HEK293 (cell line): ENCODE measurements at regions not wholly inside any gene's neighbourhood (a gene's known extent, or its start where the extent isn't known, plus 50 kb on each side); places are given as distances from the start of the nearest gene placed in this dataset.

ENCODE experiments used
- CTCF ChIA-PET: fragments of 350-600 bp; formaldehyde crosslinking; extraction: SDS; loops from one replicate; lab custom pipeline; 2021; ENCODE audit warnings: antibody characterized with exemption; lab: Yijun Ruan, JAX
- POLR2A ChIA-PET: fragments of 300-600 bp; formaldehyde crosslinking; extraction: SDS; loops from one replicate; lab custom pipeline; 2020; ENCODE audit warnings: antibody characterized with exemption, inconsistent platforms; lab: Yijun Ruan, JAX
- H3K27ac ChIP-seq: fragments of 200-500 bp; sonication (Bioruptor generic); 2 replicates; pipeline ENCODE4 v1.5.1; 2014; ENCODE audit warnings: low read depth, low read length, control low read depth, inconsistent platforms; ENCODE audit errors: extremely low read depth
- H3K36me3 ChIP-seq, 2 experiments: fragments of 200-500 bp in 1 of 2; sonication (Bioruptor generic) in 1 of 2; 1 replicate in 1 of 2; 2 replicates in 1 of 2; pipeline ENCODE4 v1.5.1; 2014 to 2017; ENCODE audit warnings: inconsistent platforms in 2 of 2, low read length in 2 of 2; ENCODE audit not compliant: control insufficient read depth in 2 of 2, insufficient read depth in 1 of 2
- H3K4me1 ChIP-seq: fragments of 200-500 bp; sonication (Bioruptor generic); 2 replicates; pipeline ENCODE4 v1.5.1; 2014; ENCODE audit warnings: mild to moderate bottlenecking, low read length, inconsistent platforms; ENCODE audit not compliant: control insufficient read depth, insufficient read depth
- H3K4me3 ChIP-seq: 2 replicates; pipeline ENCODE4 v1.5.1; 2011; ENCODE audit warnings: low read depth, mild to moderate bottlenecking, control low read depth, low read length, moderate library complexity
- H3K9me3 ChIP-seq: fragments of 200-500 bp; sonication (Bioruptor generic); 2 replicates; pipeline ENCODE4 v1.5.1; 2014; ENCODE audit warnings: low read depth, low read length, inconsistent platforms; ENCODE audit not compliant: control insufficient read depth, insufficient read depth
- EGR2 ChIP-seq: fragments of 450-650 bp; formaldehyde crosslinking; IDR thresholded peaks from 2 replicates; pipeline ENCODE4 v1.5.1; 2016; ENCODE audit warnings: low read depth, missing biosample characterization, missing genetic modification characterization
- FEZF1 ChIP-seq: fragments of 450-650 bp; formaldehyde crosslinking; IDR thresholded peaks from 2 replicates; pipeline ENCODE4 v1.5.1; 2016; ENCODE audit warnings: missing biosample characterization, missing genetic modification characterization
- GFI1B ChIP-seq: fragments of 450-650 bp; formaldehyde crosslinking; IDR thresholded peaks from 2 replicates; pipeline ENCODE4 v1.5.1; 2016; ENCODE audit warnings: missing biosample characterization, missing genetic modification characterization
- KLF8 ChIP-seq: fragments of 450-650 bp; formaldehyde crosslinking; IDR thresholded peaks from 2 replicates; pipeline ENCODE4 v1.5.1; 2016; ENCODE audit warnings: missing biosample characterization, missing genetic modification characterization
- MZF1 ChIP-seq: fragments of 450-650 bp; formaldehyde crosslinking; IDR thresholded peaks from 2 replicates; pipeline ENCODE4 v1.5.1; 2017; ENCODE audit warnings: missing biosample characterization, missing genetic modification characterization, borderline replicate concordance
- PATZ1 ChIP-seq: fragments of 450-650 bp; formaldehyde crosslinking; IDR thresholded peaks from 2 replicates; pipeline ENCODE4 v1.5.1; 2016; ENCODE audit warnings: missing biosample characterization, missing genetic modification characterization
- PRDM1 ChIP-seq: fragments of 450-650 bp; formaldehyde crosslinking; IDR thresholded peaks from 2 replicates; pipeline ENCODE4; 2016; ENCODE audit warnings: missing biosample characterization, missing genetic modification characterization
- SALL2 ChIP-seq: fragments of 450-650 bp; formaldehyde crosslinking; IDR thresholded peaks from 2 replicates; pipeline ENCODE4 v1.5.0; 2017; ENCODE audit warnings: missing biosample characterization, mild to moderate bottlenecking, missing genetic modification characterization, borderline replicate concordance
- ZBTB6 ChIP-seq: fragments of 450-650 bp; formaldehyde crosslinking; IDR thresholded peaks from 2 replicates; pipeline ENCODE4 v1.5.1; 2017; ENCODE audit warnings: missing biosample characterization, missing genetic modification characterization
- ZEB2 ChIP-seq: fragments of 450-650 bp; formaldehyde crosslinking; IDR thresholded peaks from 2 replicates; pipeline ENCODE4 v1.5.1; 2016; ENCODE audit warnings: missing biosample characterization, missing genetic modification characterization
- ZNF132 ChIP-seq: fragments of 450-650 bp; formaldehyde crosslinking; IDR thresholded peaks from 2 replicates; pipeline ENCODE4 v1.5.1; 2017; ENCODE audit warnings: missing biosample characterization, missing genetic modification characterization, borderline replicate concordance
- ZNF214 ChIP-seq: fragments of 450-650 bp; formaldehyde crosslinking; IDR thresholded peaks from 2 replicates; pipeline ENCODE4 v1.5.1; 2017; ENCODE audit warnings: missing biosample characterization, mild to moderate bottlenecking, missing genetic modification characterization, borderline replicate concordance
- ZNF248 ChIP-seq: fragments of 450-650 bp; formaldehyde crosslinking; IDR thresholded peaks from 2 replicates; pipeline ENCODE4 v1.5.1; 2017; ENCODE audit warnings: missing biosample characterization, missing genetic modification characterization
- ZNF341 ChIP-seq: fragments of 450-650 bp; formaldehyde crosslinking; IDR thresholded peaks from 2 replicates; pipeline ENCODE4; 2016; ENCODE audit warnings: low read depth, missing biosample characterization, missing genetic modification characterization
- ZNF354C ChIP-seq: fragments of 450-650 bp; formaldehyde crosslinking; IDR thresholded peaks from 2 replicates; pipeline ENCODE4 v1.5.1; 2016; ENCODE audit warnings: missing biosample characterization, missing genetic modification characterization, low read depth, borderline replicate concordance
- ZNF37A ChIP-seq: fragments of 450-650 bp; IDR thresholded peaks from 2 replicates; pipeline ENCODE4 v1.5.1; 2018; ENCODE audit warnings: missing biosample characterization, missing genetic modification characterization
- ZNF560 ChIP-seq: fragments of 450-650 bp; formaldehyde crosslinking; IDR thresholded peaks from 2 replicates; pipeline ENCODE4 v1.5.1; 2017; ENCODE audit warnings: missing biosample characterization, missing genetic modification characterization, borderline replicate concordance
- ZNF571 ChIP-seq: fragments of 450-650 bp; formaldehyde crosslinking; IDR thresholded peaks from 2 replicates; pipeline ENCODE4 v1.5.0; 2017; ENCODE audit warnings: missing biosample characterization, missing genetic modification characterization
- ZNF660 ChIP-seq: fragments of 450-650 bp; IDR thresholded peaks from 2 replicates; pipeline ENCODE4 v1.5.1; 2018; ENCODE audit warnings: missing biosample characterization, mild to moderate bottlenecking, missing genetic modification characterization
- ZSCAN23 ChIP-seq: fragments of 450-650 bp; formaldehyde crosslinking; IDR thresholded peaks from 2 replicates; pipeline ENCODE4 v1.5.1; 2016; ENCODE audit warnings: missing biosample characterization, missing genetic modification characterization
- ZXDB ChIP-seq: fragments of 450-650 bp; formaldehyde crosslinking; IDR thresholded peaks from 2 replicates; pipeline ENCODE4 v1.5.1; 2016; ENCODE audit warnings: missing biosample characterization, missing genetic modification characterization
- TF ChIP-seq, protein P1 (sequence below): fragments of 450-650 bp; IDR thresholded peaks from 2 replicates; pipeline ENCODE4 v1.5.1; 2018; ENCODE audit warnings: missing biosample characterization, mild to moderate bottlenecking, missing genetic modification characterization
- TF ChIP-seq, protein P2 (sequence below): IDR thresholded peaks from 2 replicates; pipeline ENCODE4 v1.6.1; 2011; ENCODE audit warnings: mild to moderate bottlenecking, low read depth, low read length, borderline replicate concordance
- TF ChIP-seq, protein P3 (sequence below): fragments of 450-650 bp; formaldehyde crosslinking; IDR thresholded peaks from 2 replicates; pipeline ENCODE4; 2016; ENCODE audit warnings: missing biosample characterization, missing genetic modification characterization

- CTCF ChIA-PET, result interaction anchor here (0.5 to 0.6 kb wide), 2 partner anchors 191 to 276 kb away, joined by 4 to 8 read pairs; no protein-coding TSS in a partner anchor
- no peak overlapping the region for H3K4me3 ChIP-seq
- no peak for TF ChIP-seq MZF1 (tag by site-specific recombination)
- TF ChIP-seq ZNF560 (tag by site-specific recombination), result no peak
- no peak for TF ChIP-seq ZNF341 (tag by site-specific recombination)
- no peak for TF ChIP-seq ZNF214 (tag by site-specific recombination)
- no peak for TF ChIP-seq ZNF248 (tag by site-specific recombination)
- no peak for TF ChIP-seq FEZF1 (tag by site-specific recombination)
- no peak for TF ChIP-seq ZNF37A (tag by site-specific recombination)
- no peaks in the 10 kb centered on the region for H3K9me3 ChIP-seq
- no peaks in the 10 kb centered on the region for H3K4me1 ChIP-seq
- H3K27ac ChIP-seq, result no peak overlapping the region
- POLR2A ChIA-PET, result no interaction called here
- no peaks in the 10 kb centered on the region for H3K36me3 ChIP-seq
Observed at GRCh38 chr16:55039042-55039441, 108.4 kb downstream of the IRX5 start.

DNA sequence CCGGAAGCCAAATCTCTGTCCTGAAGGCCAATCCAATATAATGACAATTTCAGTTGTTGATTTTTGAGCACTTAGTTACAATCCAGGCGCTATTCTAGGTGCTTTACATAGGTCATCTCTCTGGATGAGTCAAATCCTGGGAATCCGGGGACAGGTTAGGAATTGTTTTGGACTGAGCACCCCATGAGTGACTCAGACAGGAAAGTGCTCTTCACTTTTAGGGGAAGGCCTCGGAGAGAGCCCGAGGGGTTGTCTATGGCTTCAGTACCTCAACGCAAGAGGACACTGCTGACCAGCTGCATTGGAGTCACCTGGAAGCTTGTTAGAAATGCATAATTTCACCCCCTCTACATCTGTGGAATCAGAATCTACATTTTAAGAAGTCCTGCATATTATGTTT lies 108.8 kb downstream of the IRX5 start:
- CTCF ChIA-PET, result interaction anchor here (0.6 kb wide), 1 partner anchor 275 kb away, joined by 8 read pairs; no protein-coding TSS in a partner anchor
- POLR2A ChIA-PET, result no interaction called here
- Histone ChIP-seq H3K9me3 (no peaks in the 10 kb centered on the region), H3K36me3 (no peaks in the 10 kb centered on the region), H3K4me1 (no peaks in the 10 kb centered on the region), H3K4me3 (no peak overlapping the region), H3K27ac (no peak overlapping the region)
- TF ChIP-seq GFI1B (tag by site-specific recombination), result no peak
- TF ChIP-seq, protein P1, sequence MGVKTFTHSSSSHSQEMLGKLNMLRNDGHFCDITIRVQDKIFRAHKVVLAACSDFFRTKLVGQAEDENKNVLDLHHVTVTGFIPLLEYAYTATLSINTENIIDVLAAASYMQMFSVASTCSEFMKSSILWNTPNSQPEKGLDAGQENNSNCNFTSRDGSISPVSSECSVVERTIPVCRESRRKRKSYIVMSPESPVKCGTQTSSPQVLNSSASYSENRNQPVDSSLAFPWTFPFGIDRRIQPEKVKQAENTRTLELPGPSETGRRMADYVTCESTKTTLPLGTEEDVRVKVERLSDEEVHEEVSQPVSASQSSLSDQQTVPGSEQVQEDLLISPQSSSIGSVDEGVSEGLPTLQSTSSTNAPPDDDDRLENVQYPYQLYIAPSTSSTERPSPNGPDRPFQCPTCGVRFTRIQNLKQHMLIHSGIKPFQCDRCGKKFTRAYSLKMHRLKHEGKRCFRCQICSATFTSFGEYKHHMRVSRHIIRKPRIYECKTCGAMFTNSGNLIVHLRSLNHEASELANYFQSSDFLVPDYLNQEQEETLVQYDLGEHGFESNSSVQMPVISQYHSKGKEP, result no peak
- TF ChIP-seq, protein P2, sequence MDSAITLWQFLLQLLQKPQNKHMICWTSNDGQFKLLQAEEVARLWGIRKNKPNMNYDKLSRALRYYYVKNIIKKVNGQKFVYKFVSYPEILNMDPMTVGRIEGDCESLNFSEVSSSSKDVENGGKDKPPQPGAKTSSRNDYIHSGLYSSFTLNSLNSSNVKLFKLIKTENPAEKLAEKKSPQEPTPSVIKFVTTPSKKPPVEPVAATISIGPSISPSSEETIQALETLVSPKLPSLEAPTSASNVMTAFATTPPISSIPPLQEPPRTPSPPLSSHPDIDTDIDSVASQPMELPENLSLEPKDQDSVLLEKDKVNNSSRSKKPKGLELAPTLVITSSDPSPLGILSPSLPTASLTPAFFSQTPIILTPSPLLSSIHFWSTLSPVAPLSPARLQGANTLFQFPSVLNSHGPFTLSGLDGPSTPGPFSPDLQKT, result no peak

DNA sequence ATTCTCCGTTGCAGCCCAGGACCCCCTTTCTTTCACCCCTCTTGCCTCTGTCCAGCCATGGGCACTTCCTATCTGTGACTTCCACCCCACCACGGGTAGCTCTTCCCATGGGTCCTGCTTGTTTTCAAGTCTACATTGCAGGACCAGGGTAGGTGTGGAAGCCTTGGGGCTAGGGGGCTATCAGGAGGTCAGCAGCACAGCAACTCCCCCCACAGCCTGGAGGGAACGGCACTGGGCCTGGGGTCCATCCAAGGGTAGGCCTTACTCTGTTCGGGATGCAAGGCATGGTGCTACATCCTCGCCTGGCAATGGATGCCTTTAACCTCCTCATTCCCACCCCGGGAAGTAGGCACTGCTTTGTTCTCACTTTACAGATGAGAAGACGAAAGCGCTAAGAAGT lies 109.3 kb downstream of the IRX5 start:
- CTCF ChIA-PET, result no interaction called here
- Histone ChIP-seq H3K36me3 (no peaks in the 10 kb centered on the region), H3K4me3 (no peak overlapping the region), H3K27ac (no peak overlapping the region), H3K4me1 (no peaks in the 10 kb centered on the region), H3K9me3 (no peaks in the 10 kb centered on the region)
- POLR2A ChIA-PET, result no interaction called here
- TF ChIP-seq ZNF571 (tag by site-specific recombination), result no peak
- no peak for TF ChIP-seq ZEB2
- no peak for TF ChIP-seq ZNF660 (tag by site-specific recombination)
- no peak for TF ChIP-seq ZSCAN23 (tag by site-specific recombination)
- TF ChIP-seq PATZ1 (tag by site-specific recombination), result no peak
- TF ChIP-seq, protein P3, sequence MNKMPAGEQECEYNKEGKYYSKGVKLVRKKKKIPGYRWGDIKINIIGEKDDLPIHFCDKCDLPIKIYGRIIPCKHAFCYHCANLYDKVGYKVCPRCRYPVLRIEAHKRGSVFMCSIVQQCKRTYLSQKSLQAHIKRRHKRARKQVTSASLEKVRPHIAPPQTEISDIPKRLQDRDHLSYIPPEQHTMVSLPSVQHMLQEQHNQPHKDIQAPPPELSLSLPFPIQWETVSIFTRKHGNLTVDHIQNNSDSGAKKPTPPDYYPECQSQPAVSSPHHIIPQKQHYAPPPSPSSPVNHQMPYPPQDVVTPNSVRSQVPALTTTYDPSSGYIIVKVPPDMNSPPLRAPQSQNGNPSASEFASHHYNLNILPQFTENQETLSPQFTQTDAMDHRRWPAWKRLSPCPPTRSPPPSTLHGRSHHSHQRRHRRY (tag by site-specific recombination), result no peak
- no peak for TF ChIP-seq ZXDB (tag by site-specific recombination)
- no peak for TF ChIP-seq ZBTB6 (tag by site-specific recombination)
- no peak for TF ChIP-seq PRDM1
- TF ChIP-seq ZNF132 (tag by site-specific recombination), result no peak
- TF ChIP-seq EGR2 (tag by site-specific recombination), result no peak
- no peak for TF ChIP-seq ZNF354C (tag by site-specific recombination)
- no peak for TF ChIP-seq ZNF37A (tag by site-specific recombination)
- TF ChIP-seq SALL2 (tag by site-specific recombination), result no peak
- TF ChIP-seq KLF8 (tag by site-specific recombination), result no peak
- no peak for TF ChIP-seq GFI1B (tag by site-specific recombination)
